HepG2 (cell line): ENCODE measurements at regions not wholly inside any gene's neighbourhood (a gene's known extent, or its start where the extent isn't known, plus 50 kb on each side); places are given as distances from the start of the nearest gene placed in this dataset.

ENCODE experiments used
- GTF3A ChIP-seq: sonication (generic); formaldehyde crosslinking; conservative IDR thresholded peaks from 2 replicates; pipeline ENCODE4 v1.4.0; 2020; ENCODE audit warnings: mild to moderate bottlenecking, missing genetic modification reagents
- KLF9 ChIP-seq: IDR thresholded peaks from 2 replicates; pipeline ENCODE4 v1.6.1; 2016; ENCODE audit warnings: low read depth
- MAF1 ChIP-seq: sonication (generic); formaldehyde crosslinking; IDR thresholded peaks from 2 replicates; pipeline ENCODE4 v1.5.0; 2020; ENCODE audit warnings: missing genetic modification reagents, borderline replicate concordance
- XRCC5 ChIP-seq: fragments of 200-400 bp; formaldehyde crosslinking; optimal IDR thresholded peaks from 2 replicates; pipeline ENCODE3; 2017; ENCODE audit warnings: mild to moderate bottlenecking, low read length
- ZBTB40 ChIP-seq, 2 experiments: fragments of 450-650 bp in 1 of 2; sonication (generic) in 1 of 2; formaldehyde crosslinking in 1 of 2; IDR thresholded peaks; 2 replicates each; pipeline versions ENCODE4 v1.6.1 to v1.8.0; 2016 to 2022; ENCODE audit warnings: antibody characterized with exemption in 1 of 2, mild to moderate bottlenecking in 1 of 2, missing genetic modification reagents in 1 of 2
- ZKSCAN1 ChIP-seq: fragments of 150-350 bp; IDR thresholded peaks from 2 replicates; pipeline ENCODE4 v1.6.1; 2014; ENCODE audit warnings: low read length
- ZNF333 ChIP-seq: sonication (generic); formaldehyde crosslinking; IDR thresholded peaks from 2 replicates; pipeline ENCODE4 v1.4.0; 2020; ENCODE audit warnings: mild to moderate bottlenecking, missing genetic modification reagents, borderline replicate concordance
- ZNF33B ChIP-seq: sonication (generic); formaldehyde crosslinking; IDR thresholded peaks from 2 replicates; pipeline ENCODE4 v1.5.1; 2020; ENCODE audit warnings: mild to moderate bottlenecking, missing genetic modification reagents
- ZNF496 ChIP-seq: sonication (generic); formaldehyde crosslinking; IDR thresholded peaks from 2 replicates; pipeline ENCODE4 v1.8.1; 2023; ENCODE audit warnings: mild to moderate bottlenecking, moderate library complexity, missing genetic modification reagents; ENCODE audit not compliant: insufficient replicate concordance
- ZNF550 ChIP-seq: sonication (generic); formaldehyde crosslinking; IDR thresholded peaks from 2 replicates; pipeline ENCODE4 v1.4.0; 2020; ENCODE audit warnings: mild to moderate bottlenecking, missing genetic modification reagents, borderline replicate concordance
- ZNF703 ChIP-seq: sonication (generic); formaldehyde crosslinking; IDR thresholded peaks from 2 replicates; pipeline ENCODE4 v1.5.1; 2020; ENCODE audit warnings: missing genetic modification reagents, mild to moderate bottlenecking, moderate library complexity, borderline replicate concordance
- ZNF709 ChIP-seq: sonication (generic); formaldehyde crosslinking; IDR thresholded peaks from 2 replicates; pipeline ENCODE4 v1.5.0; 2020; ENCODE audit warnings: mild to moderate bottlenecking, missing genetic modification reagents
- ZNF749 ChIP-seq: sonication (generic); formaldehyde crosslinking; IDR thresholded peaks from 2 replicates; pipeline ENCODE4 v1.8.0; 2022; ENCODE audit warnings: mild to moderate bottlenecking, missing genetic modification reagents, moderate library complexity, borderline replicate concordance
- ZNF777 ChIP-seq: sonication (generic); formaldehyde crosslinking; IDR thresholded peaks from 2 replicates; pipeline ENCODE4 v1.4.0; 2020; ENCODE audit warnings: missing genetic modification reagents
- TF ChIP-seq, protein P1 (sequence below): sonication (generic); formaldehyde crosslinking; IDR thresholded peaks from 2 replicates; pipeline ENCODE4 v1.5.1; 2020; ENCODE audit warnings: missing genetic modification reagents, mild to moderate bottlenecking, borderline replicate concordance
- TF ChIP-seq, protein P2 (sequence below): sonication (generic); formaldehyde crosslinking; IDR thresholded peaks from 2 replicates; pipeline ENCODE4 v1.4.0; 2020; ENCODE audit warnings: missing genetic modification reagents, mild to moderate bottlenecking, borderline replicate concordance

DNA sequence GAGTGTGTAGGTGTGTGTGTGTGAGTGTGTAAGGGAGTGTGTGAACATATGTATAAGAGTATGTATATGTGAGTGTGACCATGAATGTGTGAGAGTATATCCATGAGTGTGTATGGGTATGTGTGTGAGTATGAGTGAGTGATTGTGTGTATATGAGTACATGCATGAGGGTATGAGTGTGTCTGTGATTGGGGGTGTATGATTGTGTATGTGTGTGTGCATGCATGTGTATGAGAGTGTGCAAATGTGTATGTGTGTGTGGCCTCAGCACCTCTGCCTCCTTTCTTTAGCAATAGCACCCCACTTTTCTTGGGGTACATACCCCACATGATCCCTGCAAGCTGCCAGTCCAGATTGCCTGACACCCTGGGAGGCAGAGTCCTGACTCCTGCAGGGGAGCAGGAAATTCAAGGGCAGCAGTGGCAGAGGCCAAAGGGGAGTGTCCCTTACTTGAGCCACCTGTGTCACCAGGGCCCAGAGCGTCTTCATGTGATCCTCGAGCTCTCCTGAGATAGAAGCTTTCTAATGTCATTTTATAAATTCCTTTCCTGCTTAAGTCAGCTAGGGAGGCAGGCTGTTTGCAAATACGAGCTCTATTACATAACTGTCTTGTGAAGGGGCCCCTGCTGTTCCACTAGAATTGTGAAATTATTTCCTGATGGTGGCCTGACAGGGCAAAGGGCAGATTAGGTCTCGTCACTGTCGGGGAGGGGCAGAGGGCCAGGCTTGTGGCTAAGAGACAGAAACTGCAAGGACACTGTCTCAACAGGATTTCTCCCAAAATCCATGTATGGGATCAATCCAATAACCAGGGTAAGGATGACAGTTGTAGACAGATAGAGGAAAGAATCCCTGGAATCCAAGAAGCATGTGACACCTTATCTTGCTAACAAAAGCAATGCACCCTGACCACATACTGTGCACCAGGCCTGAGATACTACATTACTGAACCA lies 389.1 kb downstream of the GADD45G start (continued):
- TF ChIP-seq ZBTB40 (IDR thresholded peaks at IDR 0.05) (no peak), ZBTB40 (CRISPR knock-in tag; IDR thresholded peaks at IDR 0.05) (peak; percentile 45; the same call in 1 of the 2 replicates), ZNF496 (CRISPR knock-in tag) (no peak), ZNF550 (CRISPR knock-in tag) (no peak), ZNF703 (0 out of 2 replicates have a peak, but pooled peaks have one; percentile 61), MAF1 (CRISPR knock-in tag) (no peak), KLF9 (CRISPR knock-in tag) (no peak), ZKSCAN1 (no peak), ZNF333 (no peak), ZNF777 (CRISPR knock-in tag) (no peak), ZNF749 (CRISPR knock-in tag) (peak; percentile 46; the same call in 1 of the 2 replicates), XRCC5 (peak; percentile 13), GTF3A (CRISPR knock-in tag) (no peak), ZNF33B (CRISPR knock-in tag) (no peak), ZNF709 (no peak; the same call in 1 of the 2 replicates)
- TF ChIP-seq, protein P1, sequence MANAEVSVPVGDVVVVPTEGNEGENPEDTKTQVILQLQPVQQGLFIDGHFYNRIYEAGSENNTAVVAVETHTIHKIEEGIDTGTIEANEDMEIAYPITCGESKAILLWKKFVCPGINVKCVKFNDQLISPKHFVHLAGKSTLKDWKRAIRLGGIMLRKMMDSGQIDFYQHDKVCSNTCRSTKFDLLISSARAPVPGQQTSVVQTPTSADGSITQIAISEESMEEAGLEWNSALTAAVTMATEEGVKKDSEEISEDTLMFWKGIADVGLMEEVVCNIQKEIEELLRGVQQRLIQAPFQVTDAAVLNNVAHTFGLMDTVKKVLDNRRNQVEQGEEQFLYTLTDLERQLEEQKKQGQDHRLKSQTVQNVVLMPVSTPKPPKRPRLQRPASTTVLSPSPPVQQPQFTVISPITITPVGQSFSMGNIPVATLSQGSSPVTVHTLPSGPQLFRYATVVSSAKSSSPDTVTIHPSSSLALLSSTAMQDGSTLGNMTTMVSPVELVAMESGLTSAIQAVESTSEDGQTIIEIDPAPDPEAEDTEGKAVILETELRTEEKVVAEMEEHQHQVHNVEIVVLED (CRISPR knock-in tag), result peak; percentile 53; the same call in 1 of the 2 replicates
- TF ChIP-seq, protein P2, sequence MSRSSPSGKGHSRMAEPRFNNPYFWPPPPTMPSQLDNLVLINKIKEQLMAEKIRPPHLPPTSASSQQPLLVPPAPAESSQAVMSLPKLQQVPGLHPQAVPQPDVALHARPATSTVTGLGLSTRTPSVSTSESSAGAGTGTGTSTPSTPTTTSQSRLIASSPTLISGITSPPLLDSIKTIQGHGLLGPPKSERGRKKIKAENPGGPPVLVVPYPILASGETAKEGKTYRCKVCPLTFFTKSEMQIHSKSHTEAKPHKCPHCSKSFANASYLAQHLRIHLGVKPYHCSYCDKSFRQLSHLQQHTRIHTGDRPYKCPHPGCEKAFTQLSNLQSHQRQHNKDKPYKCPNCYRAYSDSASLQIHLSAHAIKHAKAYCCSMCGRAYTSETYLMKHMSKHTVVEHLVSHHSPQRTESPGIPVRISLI (CRISPR knock-in tag), result no peak
